ENCODE measurements at regions not wholly inside any gene's neighbourhood (a gene's known extent, or its start where the extent isn't known, plus 50 kb on each side); places are given as distances from the start of the nearest gene placed in this dataset.

DNA sequence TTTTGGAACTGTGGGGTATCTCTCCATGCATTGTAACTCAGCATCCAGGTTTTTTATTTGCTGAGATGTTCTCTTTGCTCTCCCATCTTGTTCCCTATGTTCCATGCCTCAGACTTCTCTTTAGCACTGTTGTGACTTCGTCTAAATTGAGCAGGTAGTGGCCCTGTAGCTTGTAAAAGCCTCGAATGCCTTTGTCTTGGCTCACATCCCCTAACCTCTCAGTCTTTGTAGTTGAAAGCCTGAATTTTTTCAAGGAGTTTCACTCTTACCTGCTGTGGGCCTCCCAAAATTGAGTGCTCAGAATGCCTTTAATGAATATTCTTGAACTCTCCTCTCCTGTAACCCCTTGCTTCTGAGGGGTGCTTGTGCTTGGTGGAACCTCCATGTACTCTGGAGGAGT is 1137.3 kb downstream of the REEP3 start:
- H3K4me1 ChIP-seq (ENCODE audit: control insufficient read depth in 2 of 2, insufficient read depth in 1 of 2, low read depth in 1 of 2, low read length in 2 of 2) = no peaks in the 10 kb centered on the region
- H3K9ac ChIP-seq (ENCODE audit: low read depth, low read length, poor library complexity) = no peak overlapping the region
- H3K4ac ChIP-seq (ENCODE audit: low read length) = no peak overlapping the region
- H3K27ac ChIP-seq (replicated peaks; ENCODE audit: low read length) = no peak overlapping the region
- no peak overlapping the region for H3K4me2 ChIP-seq (ENCODE audit: insufficient read depth, low read length, poor library complexity, severe bottlenecking)
- DNase-seq (ENCODE audit: low spot score) = no peak
- H4K91ac ChIP-seq (ENCODE audit: low read depth, low read length, poor library complexity) = no peak overlapping the region
- no peak overlapping the region for H3K18ac ChIP-seq (ENCODE audit: low read length)
- no peak overlapping the region for H3K4me3 ChIP-seq (ENCODE audit: low read length in 2 of 2)
- H2BK15ac ChIP-seq (ENCODE audit: low read length) = no peak overlapping the region
- no peaks in the 10 kb centered on the region for H3K9me3 ChIP-seq (replicated peaks in 1 of 2; ENCODE audit: control insufficient read depth in 2 of 2, insufficient read depth in 1 of 2, low read depth in 1 of 2, low read length in 2 of 2)
- no peak overlapping the region for H2BK12ac ChIP-seq (ENCODE audit: low read length)
- H2AK5ac ChIP-seq (ENCODE audit: low read depth, low read length) = no peak overlapping the region
- no peaks in the 10 kb centered on the region for H3K36me3 ChIP-seq (replicated peaks in 1 of 2; ENCODE audit: control insufficient read depth in 2 of 2, insufficient read depth in 2 of 2, low read length in 2 of 2)
- no peaks in the 10 kb centered on the region for H3K27me3 ChIP-seq (ENCODE audit: control insufficient read depth in 3 of 3, insufficient read depth in 3 of 3, low read depth in 1 of 3, low read length in 3 of 3)
- no peak overlapping the region for H3K14ac ChIP-seq (ENCODE audit: low read length)
- H4K8ac ChIP-seq (ENCODE audit: low read depth, low read length) = no peak overlapping the region
- no CpG with 5 or more reads among the region's 2 CpGs for WGBS, 2 donors (ENCODE audit: extremely low coverage in 2 of 2, insufficient read length in 2 of 2, insufficient replicate concordance in 1 of 2)
- H3K79me1 ChIP-seq (ENCODE audit: low read depth, low read length) = no peaks in the 10 kb centered on the region
- H2BK5ac ChIP-seq (ENCODE audit: low read length) = no peak overlapping the region
- no peak overlapping the region for H3K23ac ChIP-seq (ENCODE audit: low read depth, low read length, poor library complexity)
- no peak overlapping the region for H2BK120ac ChIP-seq (ENCODE audit: low read depth, low read length)
- H2AFZ ChIP-seq (ENCODE audit: low read length) = peak overlapping the region; percentile 43

DNA sequence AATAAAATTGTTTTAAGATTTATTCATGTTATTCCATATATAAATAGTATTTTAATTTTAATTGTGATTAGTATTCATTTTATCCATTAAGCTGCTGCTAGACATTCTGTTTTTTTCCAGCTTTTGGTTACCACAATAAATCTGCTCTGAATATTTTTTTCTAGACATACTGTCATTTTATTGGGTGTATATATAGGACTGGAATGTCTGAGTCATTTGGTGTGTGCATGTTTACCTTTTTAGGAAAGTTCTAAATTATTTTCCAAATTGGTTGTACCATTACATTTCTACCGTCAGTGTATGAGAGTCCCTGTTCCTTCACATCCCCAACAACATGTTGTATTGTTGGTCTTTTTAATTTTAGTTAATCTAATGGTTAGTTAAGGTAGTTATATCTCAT is 1138.1 kb downstream of the REEP3 start:
- Histone ChIP-seq H2BK12ac (ENCODE audit: low read length) (no peak overlapping the region), H3K9ac (ENCODE audit: low read depth, low read length, poor library complexity) (no peak overlapping the region), H3K4me2 (ENCODE audit: insufficient read depth, low read length, poor library complexity, severe bottlenecking) (no peak overlapping the region), H3K27me3 (ENCODE audit: control insufficient read depth in 3 of 3, insufficient read depth in 3 of 3, low read depth in 1 of 3, low read length in 3 of 3) (no peaks in the 10 kb centered on the region), H2BK120ac (ENCODE audit: low read depth, low read length) (no peak overlapping the region), H3K4me3 (ENCODE audit: low read length in 2 of 2) (no peak overlapping the region), H4K91ac (ENCODE audit: low read depth, low read length, poor library complexity) (no peak overlapping the region), H3K79me1 (ENCODE audit: low read depth, low read length) (no peaks in the 10 kb centered on the region), H3K36me3 (replicated peaks in 1 of 2; ENCODE audit: control insufficient read depth in 2 of 2, insufficient read depth in 2 of 2, low read length in 2 of 2) (no peaks in the 10 kb centered on the region), H4K8ac (ENCODE audit: low read depth, low read length) (no peak overlapping the region), H2AK5ac (ENCODE audit: low read depth, low read length) (no peak overlapping the region), H3K9me3 (replicated peaks in 1 of 2; ENCODE audit: control insufficient read depth in 2 of 2, insufficient read depth in 1 of 2, low read depth in 1 of 2, low read length in 2 of 2) (no peaks in the 10 kb centered on the region), H3K23ac (ENCODE audit: low read depth, low read length, poor library complexity) (no peak overlapping the region), H3K4ac (ENCODE audit: low read length) (no peak overlapping the region), H2BK5ac (ENCODE audit: low read length) (no peak overlapping the region), H3K18ac (ENCODE audit: low read length) (no peak overlapping the region), H2AFZ (ENCODE audit: low read length) (no peak overlapping the region), H3K14ac (ENCODE audit: low read length) (no peak overlapping the region), H3K4me1 (ENCODE audit: control insufficient read depth in 2 of 2, insufficient read depth in 1 of 2, low read depth in 1 of 2, low read length in 2 of 2) (no peaks in the 10 kb centered on the region), H3K27ac (replicated peaks; ENCODE audit: low read length) (no peak overlapping the region), H2BK15ac (ENCODE audit: low read length) (no peak overlapping the region)
- no CpG with 5 or more reads among the region's 1 CpG for WGBS, 2 donors (ENCODE audit: extremely low coverage in 2 of 2, insufficient read length in 2 of 2, insufficient replicate concordance in 1 of 2)
- no peak for DNase-seq (ENCODE audit: low spot score)

DNA sequence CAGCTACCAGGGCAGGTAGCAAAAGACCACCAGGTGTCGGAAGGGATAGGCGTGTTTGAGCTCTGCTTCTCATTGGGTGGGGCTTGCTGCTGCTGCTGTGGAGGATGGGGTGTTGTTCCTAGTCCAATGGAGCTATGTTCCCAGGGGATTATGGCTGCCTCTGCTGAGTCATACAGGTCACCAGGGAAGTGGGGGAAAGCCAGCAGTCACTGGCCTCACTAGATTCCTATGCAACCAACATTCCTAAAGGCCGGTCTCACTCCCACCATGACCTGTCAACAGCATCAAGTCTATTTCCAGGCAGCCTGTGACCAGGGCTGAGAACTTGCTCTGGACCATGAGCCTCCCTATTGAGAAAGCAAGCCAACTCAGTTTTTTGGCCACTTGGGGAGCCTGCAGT is 1160.8 kb downstream of the REEP3 start:
- no peak overlapping the region for H3K9ac ChIP-seq (ENCODE audit: low read depth, low read length, poor library complexity)
- H3K27me3 ChIP-seq (ENCODE audit: control insufficient read depth in 3 of 3, insufficient read depth in 3 of 3, low read depth in 1 of 3, low read length in 3 of 3) = no peaks in the 10 kb centered on the region
- H2BK15ac ChIP-seq (ENCODE audit: low read length) = no peak overlapping the region
- H2AFZ ChIP-seq (ENCODE audit: low read length) = no peak overlapping the region
- H3K14ac ChIP-seq (ENCODE audit: low read length) = no peak overlapping the region
- H3K4me2 ChIP-seq (ENCODE audit: insufficient read depth, low read length, poor library complexity, severe bottlenecking) = no peak overlapping the region
- H3K79me1 ChIP-seq (ENCODE audit: low read depth, low read length) = no peaks in the 10 kb centered on the region
- H2BK120ac ChIP-seq (ENCODE audit: low read depth, low read length) = no peak overlapping the region
- H2AK5ac ChIP-seq (ENCODE audit: low read depth, low read length) = no peak overlapping the region
- no peak overlapping the region for H3K18ac ChIP-seq (ENCODE audit: low read length)
- no peak overlapping the region for H2BK5ac ChIP-seq (ENCODE audit: low read length)
- H4K91ac ChIP-seq (ENCODE audit: low read depth, low read length, poor library complexity) = no peak overlapping the region
- H3K4me1 ChIP-seq (ENCODE audit: control insufficient read depth in 2 of 2, insufficient read depth in 1 of 2, low read depth in 1 of 2, low read length in 2 of 2) = no peaks in the 10 kb centered on the region
- no peak overlapping the region for H3K23ac ChIP-seq (ENCODE audit: low read depth, low read length, poor library complexity)
- H3K27ac ChIP-seq (replicated peaks; ENCODE audit: low read length) = no peak overlapping the region
- no peak overlapping the region for H3K4me3 ChIP-seq (ENCODE audit: low read length in 2 of 2)
- H3K4ac ChIP-seq (ENCODE audit: low read length) = no peak overlapping the region
- no peaks in the 10 kb centered on the region for H3K36me3 ChIP-seq (replicated peaks in 1 of 2; ENCODE audit: control insufficient read depth in 2 of 2, insufficient read depth in 2 of 2, low read length in 2 of 2)
- DNase-seq (ENCODE audit: low spot score) = no peak
- no CpG with 5 or more reads among the region's 3 CpGs for WGBS, 2 donors (ENCODE audit: extremely low coverage in 2 of 2, insufficient read length in 2 of 2, insufficient replicate concordance in 1 of 2)
- H4K8ac ChIP-seq (ENCODE audit: low read depth, low read length) = no peak overlapping the region
- no peaks in the 10 kb centered on the region for H3K9me3 ChIP-seq (replicated peaks in 1 of 2; ENCODE audit: control insufficient read depth in 2 of 2, insufficient read depth in 1 of 2, low read depth in 1 of 2, low read length in 2 of 2)
- H2BK12ac ChIP-seq (ENCODE audit: low read length) = no peak overlapping the region

DNA sequence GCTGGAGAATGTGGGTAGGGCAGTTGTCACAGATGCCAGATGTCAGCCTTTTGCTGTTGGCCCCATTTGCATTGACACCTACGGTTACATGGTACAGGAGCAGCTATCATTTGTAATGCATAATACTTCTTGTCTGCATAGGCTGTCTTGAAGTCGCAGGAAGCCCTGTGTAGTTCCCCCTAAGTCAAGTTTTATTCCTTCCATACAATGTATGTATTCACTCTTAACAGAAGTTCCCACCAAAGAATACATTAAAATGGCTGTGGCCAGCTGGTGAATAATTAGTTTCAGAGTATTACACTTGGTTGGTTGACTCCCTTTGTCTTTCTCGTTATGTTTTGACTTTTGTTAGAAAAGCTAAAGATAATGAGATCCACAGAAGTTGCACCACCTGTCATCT is 1169.0 kb downstream of the REEP3 start:
- H2BK12ac ChIP-seq (ENCODE audit: low read length) = no peak overlapping the region
- no peak overlapping the region for H3K23ac ChIP-seq (ENCODE audit: low read depth, low read length, poor library complexity)
- no peak overlapping the region for H3K4me3 ChIP-seq (ENCODE audit: low read length in 2 of 2)
- no peak overlapping the region for H4K91ac ChIP-seq (ENCODE audit: low read depth, low read length, poor library complexity)
- no CpG with 5 or more reads among the region's 3 CpGs for WGBS, 2 donors (ENCODE audit: extremely low coverage in 2 of 2, insufficient read length in 2 of 2, insufficient replicate concordance in 1 of 2)
- no peak overlapping the region for H3K4me2 ChIP-seq (ENCODE audit: insufficient read depth, low read length, poor library complexity, severe bottlenecking)
- no peak overlapping the region for H3K27ac ChIP-seq (replicated peaks; ENCODE audit: low read length)
- no peak overlapping the region for H2BK15ac ChIP-seq (ENCODE audit: low read length)
- no peak overlapping the region for H2AFZ ChIP-seq (ENCODE audit: low read length)
- no peak overlapping the region for H2BK120ac ChIP-seq (ENCODE audit: low read depth, low read length)
- H2AK5ac ChIP-seq (ENCODE audit: low read depth, low read length) = no peak overlapping the region
- no peaks in the 10 kb centered on the region for H3K27me3 ChIP-seq (ENCODE audit: control insufficient read depth in 3 of 3, insufficient read depth in 3 of 3, low read depth in 1 of 3, low read length in 3 of 3)
- no peaks in the 10 kb centered on the region for H3K36me3 ChIP-seq (replicated peaks in 1 of 2; ENCODE audit: control insufficient read depth in 2 of 2, insufficient read depth in 2 of 2, low read length in 2 of 2)
- no peaks in the 10 kb centered on the region for H3K79me1 ChIP-seq (ENCODE audit: low read depth, low read length)
- no peak overlapping the region for H2BK5ac ChIP-seq (ENCODE audit: low read length)
- H3K4ac ChIP-seq (ENCODE audit: low read length) = no peak overlapping the region
- H3K14ac ChIP-seq (ENCODE audit: low read length) = no peak overlapping the region
- no peaks in the 10 kb centered on the region for H3K9me3 ChIP-seq (replicated peaks in 1 of 2; ENCODE audit: control insufficient read depth in 2 of 2, insufficient read depth in 1 of 2, low read depth in 1 of 2, low read length in 2 of 2)
- H3K9ac ChIP-seq (ENCODE audit: low read depth, low read length, poor library complexity) = no peak overlapping the region
- H3K18ac ChIP-seq (ENCODE audit: low read length) = no peak overlapping the region
- no peak for DNase-seq (ENCODE audit: low spot score)
- no peak overlapping the region for H4K8ac ChIP-seq (ENCODE audit: low read depth, low read length)
- peaks cover 2 to 9% of the 10 kb centered on the region in 2 donors for H3K4me1 ChIP-seq (ENCODE audit: control insufficient read depth in 2 of 2, insufficient read depth in 1 of 2, low read depth in 1 of 2, low read length in 2 of 2)

Measured in neuronal stem cell (in vitro differentiated cells).